Hepatocyte (in vitro differentiated cells): ENCODE measurements at regions not wholly inside any gene's neighbourhood (a gene's known extent, or its start where the extent isn't known, plus 50 kb on each side); places are given as distances from the start of the nearest gene placed in this dataset.
A peak's percentile ranks its signal among the peaks of the same experiment; 100 is the strongest.

Experiments
- DNase-seq: peaks from one replicate; pipeline ENCODE4 v3.0.0-alpha.2; 2016; ENCODE audit warnings: low spot score
- H2AFZ ChIP-seq: fragments of 200-600 bp; sonication (generic); 2 replicates; pipeline ENCODE4 v1.6.0; 2016; ENCODE audit warnings: antibody characterized with exemption, mild to moderate bottlenecking
- H3K27ac ChIP-seq: fragments of 200-600 bp; sonication (generic); 2 replicates; pipeline ENCODE4 v1.5.1; 2016; ENCODE audit warnings: mild to moderate bottlenecking
- H3K27me3 ChIP-seq: fragments of 200-600 bp; sonication (generic); 2 replicates; pipeline ENCODE4 v1.6.1; 2016
- H3K36me3 ChIP-seq: fragments of 200-600 bp; sonication (generic); replicated peaks from 2 replicates; pipeline ENCODE4 v1.5.1; 2016; ENCODE audit warnings: low read depth; ENCODE audit not compliant: insufficient read depth
- H3K4me1 ChIP-seq: fragments of 200-600 bp; sonication (generic); 2 replicates; pipeline ENCODE4 v1.5.1; 2016; ENCODE audit warnings: mild to moderate bottlenecking, moderate library complexity; ENCODE audit not compliant: insufficient read depth
- H3K4me2 ChIP-seq: fragments of 200-600 bp; sonication (generic); 2 replicates; pipeline ENCODE4 v1.6.0; 2016
- H3K4me3 ChIP-seq: fragments of 200-600 bp; sonication (generic); 2 replicates; pipeline ENCODE4 v1.5.1; 2016; ENCODE audit warnings: mild to moderate bottlenecking
- H3K79me2 ChIP-seq: fragments of 200-600 bp; sonication (generic); 2 replicates; pipeline ENCODE4 v1.6.0; 2017; ENCODE audit warnings: mild to moderate bottlenecking
- H3K9me2 ChIP-seq: fragments of 200-600 bp; sonication (generic); replicated peaks from 2 replicates; pipeline ENCODE4 v1.6.0; 2017; ENCODE audit warnings: mild to moderate bottlenecking; ENCODE audit not compliant: insufficient read depth
- H3K9me3 ChIP-seq: fragments of 200-600 bp; sonication (generic); 2 replicates; pipeline ENCODE4 v1.5.1; 2016; ENCODE audit warnings: low read depth, mild to moderate bottlenecking
- H4K20me1 ChIP-seq: fragments of 200-600 bp; sonication (generic); 2 replicates; pipeline ENCODE4 v1.6.0; 2016; ENCODE audit warnings: mild to moderate bottlenecking; ENCODE audit not compliant: insufficient read depth, poor library complexity, severe bottlenecking
- CTCF ChIP-seq: fragments of 200-600 bp; sonication (generic); IDR thresholded peaks from 2 replicates; pipeline ENCODE4 v1.5.1; 2016; ENCODE audit warnings: antibody characterized with exemption, mild to moderate bottlenecking; ENCODE audit not compliant: poor library complexity
- EZH2 ChIP-seq: fragments of 200-600 bp; sonication (generic); IDR thresholded peaks from 2 replicates; pipeline ENCODE4 v1.6.1; 2016; ENCODE audit warnings: antibody characterized with exemption, mild to moderate bottlenecking, borderline replicate concordance
- EZH2phosphoT487 ChIP-seq: fragments of 200-600 bp; sonication (generic); IDR thresholded peaks from one replicate; pipeline ENCODE4 v1.6.1; 2018; ENCODE audit warnings: antibody characterized with exemption, mild to moderate bottlenecking, low read depth, moderate library complexity; ENCODE audit not compliant: unreplicated experiment, severe bottlenecking
- WGBS: methylation state at CpG from one replicate; pipeline ENCODE4 v1.1.6; 2016; ENCODE audit warnings: low lambda C conversion rate; ENCODE audit errors: missing lambda C conversion rate; 5-methylcytosine and 5-hydroxymethylcytosine counted together

- WGBS = 4% methylated on average over 10 of the region's 10 CpGs
Measured at GRCh38 chr6:8983202-8983688, 547.9 kb upstream of the SLC35B3 start.

GRCh38 chr6:8982668-8983067, 547.3 kb upstream of the SLC35B3 start:
- no peak for DNase-seq

More at GRCh38 chr6:8983202-8983688, 547.9 kb upstream of the SLC35B3 start:
- no peaks in the 10 kb centered on the region for H3K9me3 ChIP-seq
- H3K36me3 ChIP-seq = no peaks in the 10 kb centered on the region
- H3K9me2 ChIP-seq = no peaks in the 10 kb centered on the region
- no peaks in the 10 kb centered on the region for H3K27me3 ChIP-seq
- TF ChIP-seq EZH2phosphoT487 (no peak), CTCF (peak; percentile 97)
- peaks cover 4% of the 10 kb centered on the region for H3K4me1 ChIP-seq
- peak; percentile 81 for DNase-seq
- peak overlapping the region; percentile 7 for H2AFZ ChIP-seq
- H3K4me3 ChIP-seq = no peak overlapping the region
- no peaks in the 10 kb centered on the region for H4K20me1 ChIP-seq
- H3K4me2 ChIP-seq = peak overlapping the region; percentile 58
- no peaks in the 10 kb centered on the region for H3K79me2 ChIP-seq
- H3K27ac ChIP-seq = no peak overlapping the region

GRCh38 chr6:8973395-8973794, 538.0 kb upstream of the SLC35B3 start:
- no peaks in the 10 kb centered on the region for H3K79me2 ChIP-seq
- TF ChIP-seq EZH2phosphoT487 (no peak), EZH2 (no peak), CTCF (no peak)
- no peak for DNase-seq

More at GRCh38 chr6:8982668-8983067, 547.3 kb upstream of the SLC35B3 start:
- 57% methylated on average over 9 of the region's 9 CpGs for WGBS
- Histone ChIP-seq H3K4me3 (no peak overlapping the region), H3K4me2 (peak overlapping the region; percentile 47), H3K79me2 (no peaks in the 10 kb centered on the region), H3K27me3 (no peaks in the 10 kb centered on the region), H4K20me1 (no peaks in the 10 kb centered on the region), H3K36me3 (no peaks in the 10 kb centered on the region), H3K9me3 (no peaks in the 10 kb centered on the region), H3K4me1 (peaks cover 4% of the 10 kb centered on the region), H3K9me2 (no peaks in the 10 kb centered on the region), H2AFZ (peak overlapping the region; percentile 7), H3K27ac (no peak overlapping the region)
- TF ChIP-seq EZH2 (no peak), CTCF (no peak), EZH2phosphoT487 (no peak)

GRCh38 chr6:8969747-8970146, 534.4 kb upstream of the SLC35B3 start:
- Histone ChIP-seq H3K79me2 (no peaks in the 10 kb centered on the region), H3K4me2 (no peak overlapping the region), H3K9me3 (peaks cover 4% of the 10 kb centered on the region), H3K4me1 (no peaks in the 10 kb centered on the region), H2AFZ (no peak overlapping the region), H4K20me1 (no peaks in the 10 kb centered on the region), H3K36me3 (no peaks in the 10 kb centered on the region), H3K4me3 (no peak overlapping the region), H3K27ac (no peak overlapping the region), H3K9me2 (no peaks in the 10 kb centered on the region), H3K27me3 (no peaks in the 10 kb centered on the region)
- no peak for TF ChIP-seq CTCF
- no peak for TF ChIP-seq EZH2phosphoT487
- no peak for TF ChIP-seq EZH2
- DNase-seq = no peak

More at GRCh38 chr6:8973395-8973794, 538.0 kb upstream of the SLC35B3 start:
- Histone ChIP-seq H3K4me1 (no peaks in the 10 kb centered on the region), H3K4me2 (no peak overlapping the region), H3K9me2 (no peaks in the 10 kb centered on the region), H2AFZ (no peak overlapping the region), H3K27ac (no peak overlapping the region), H4K20me1 (no peaks in the 10 kb centered on the region), H3K4me3 (no peak overlapping the region), H3K36me3 (no peaks in the 10 kb centered on the region), H3K9me3 (peaks cover 4% of the 10 kb centered on the region), H3K27me3 (no peaks in the 10 kb centered on the region)
